Dendritic cell treated with granulocyte-macrophage colony-stimulating factor and Interleukin-4, amounts not matched to agents 40 ng/mL and 50 ng/mL, for 4 days (primary cell): ENCODE measurements at regions not wholly inside any gene's neighbourhood (a gene's known extent, or its start where the extent isn't known, plus 50 kb on each side); places are given as distances from the start of the nearest gene placed in this dataset.

ENCODE experiments used
- H3K27ac Mint-ChIP-seq: one replicate; pipeline ENCODE4 v1.8.0; 2022; ENCODE audit warnings: mild to moderate bottlenecking, mixed read lengths
- H3K27me3 Mint-ChIP-seq: one replicate; pipeline ENCODE4 v1.8.0; 2022; ENCODE audit warnings: mild to moderate bottlenecking, mixed read lengths
- H3K36me3 Mint-ChIP-seq: one replicate; pipeline ENCODE4 v1.8.0; 2022; ENCODE audit warnings: low read depth, mixed read lengths
- H3K4me1 Mint-ChIP-seq: one replicate; pipeline ENCODE4 v1.8.0; 2022; ENCODE audit warnings: low read depth, mixed read lengths
- H3K4me3 Mint-ChIP-seq: one replicate; pipeline ENCODE4 v1.8.0; 2022; ENCODE audit warnings: mild to moderate bottlenecking, moderate library complexity, mixed read lengths
- H3K9me3 Mint-ChIP-seq: one replicate; pipeline ENCODE4 v1.8.0; 2022; ENCODE audit warnings: mixed read lengths
- intact Hi-C: fragments of 100-400 bp; cut with micrococcal nuclease; formaldehyde crosslinking; loops from one replicate; pipeline ENCODE4 v1.15.0; 2022

DNA sequence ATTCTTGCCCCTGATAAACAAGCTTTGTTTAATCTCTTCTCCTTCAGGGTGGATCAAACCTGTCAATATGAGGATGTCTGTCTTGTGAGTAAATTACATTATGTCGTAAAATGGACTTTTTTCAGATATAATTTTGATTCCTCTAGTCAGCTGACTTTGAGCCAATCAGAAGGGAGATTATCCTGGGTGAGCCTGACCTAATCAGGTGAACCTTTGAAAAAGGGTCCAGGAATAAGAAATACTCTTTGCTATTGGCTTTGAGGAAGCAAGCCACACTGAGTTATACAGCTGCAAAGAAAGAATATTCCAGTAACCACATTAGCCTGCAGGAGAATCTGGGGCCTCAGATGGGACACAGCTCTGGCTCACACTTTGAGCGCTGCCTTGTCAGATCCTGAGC lies 304.3 kb upstream of the ARRDC3 start:
- no peak overlapping the region for H3K27ac Mint-ChIP-seq
- intact Hi-C loops, result no loop called here
- no peaks in the 10 kb centered on the region for H3K36me3 Mint-ChIP-seq
- H3K4me1 Mint-ChIP-seq, result no peaks in the 10 kb centered on the region
- H3K4me3 Mint-ChIP-seq, result no peak overlapping the region
- H3K27me3 Mint-ChIP-seq, result no peaks in the 10 kb centered on the region
- peaks cover 18% of the 10 kb centered on the region for H3K9me3 Mint-ChIP-seq

DNA sequence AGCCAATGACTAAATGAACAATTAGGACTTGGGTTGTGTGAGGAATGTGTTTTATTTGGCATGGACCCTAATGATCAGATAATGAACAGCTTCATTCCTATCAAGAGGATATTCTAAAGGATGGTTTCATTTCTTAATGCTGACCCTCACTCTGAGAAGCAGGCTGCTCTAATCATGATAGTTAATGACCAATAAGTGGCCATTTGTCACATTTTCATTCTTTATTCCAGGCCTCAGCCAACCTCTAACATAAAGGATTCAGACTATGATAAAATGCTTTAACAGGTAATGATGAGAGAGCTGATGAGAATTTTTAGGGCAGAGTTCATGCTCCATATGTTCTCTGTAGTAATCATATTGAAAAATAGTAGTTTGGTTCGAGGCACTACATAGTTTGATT lies 301.5 kb upstream of the ARRDC3 start:
- H3K27ac Mint-ChIP-seq, result no peak overlapping the region
- H3K4me3 Mint-ChIP-seq, result no peak overlapping the region
- no peaks in the 10 kb centered on the region for H3K9me3 Mint-ChIP-seq
- no peaks in the 10 kb centered on the region for H3K36me3 Mint-ChIP-seq
- intact Hi-C loops, result no loop called here
- H3K4me1 Mint-ChIP-seq, result no peaks in the 10 kb centered on the region
- no peaks in the 10 kb centered on the region for H3K27me3 Mint-ChIP-seq

DNA sequence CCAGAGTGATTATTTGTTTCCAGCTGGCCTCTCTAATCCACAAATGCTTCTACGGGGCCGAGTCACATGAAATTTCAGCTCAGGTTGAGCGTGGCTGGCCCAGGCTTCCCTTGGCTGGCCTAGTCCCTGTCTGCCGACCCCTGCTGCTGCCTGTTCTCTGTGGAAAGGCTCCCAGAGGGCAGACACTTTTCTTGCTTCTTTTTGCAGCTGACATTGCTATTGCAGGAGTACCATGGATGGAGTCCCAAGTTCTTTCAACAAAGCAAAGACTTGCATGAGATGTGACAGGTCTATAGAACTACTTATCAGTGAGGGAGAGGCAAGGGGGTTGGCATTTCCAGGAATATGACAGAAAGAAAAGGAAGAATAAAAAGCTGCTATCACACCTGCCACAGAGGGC lies 287.4 kb upstream of the ARRDC3 start:
- Mint-ChIP-seq H3K36me3 (no peaks in the 10 kb centered on the region), H3K27me3 (no peaks in the 10 kb centered on the region), H3K9me3 (no peaks in the 10 kb centered on the region), H3K4me3 (no peak overlapping the region), H3K4me1 (no peaks in the 10 kb centered on the region), H3K27ac (no peak overlapping the region)
- intact Hi-C loops, result no loop called here

DNA sequence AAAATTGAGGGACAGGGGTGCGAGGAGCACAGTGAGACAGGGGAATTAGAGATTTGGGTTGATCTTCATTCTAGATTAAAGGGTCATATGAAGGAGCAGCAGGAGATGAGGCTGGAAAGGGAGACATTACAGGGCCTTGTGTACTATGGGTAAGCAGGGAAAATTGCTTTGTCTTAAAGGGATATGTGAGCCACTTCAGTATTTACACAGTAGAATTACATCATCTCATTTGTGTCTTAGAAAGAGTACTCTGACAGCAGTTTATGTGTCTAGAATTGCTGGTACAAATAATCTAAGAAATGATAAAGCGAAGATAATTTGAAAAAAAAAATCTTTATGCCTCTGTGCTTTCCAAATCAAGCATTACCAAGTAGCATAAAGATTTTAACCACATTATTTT lies 287.0 kb upstream of the ARRDC3 start:
- intact Hi-C loops, result no loop called here
- Mint-ChIP-seq H3K27me3 (no peaks in the 10 kb centered on the region), H3K9me3 (no peaks in the 10 kb centered on the region), H3K4me3 (no peak overlapping the region), H3K36me3 (no peaks in the 10 kb centered on the region), H3K4me1 (no peaks in the 10 kb centered on the region), H3K27ac (no peak overlapping the region)

DNA sequence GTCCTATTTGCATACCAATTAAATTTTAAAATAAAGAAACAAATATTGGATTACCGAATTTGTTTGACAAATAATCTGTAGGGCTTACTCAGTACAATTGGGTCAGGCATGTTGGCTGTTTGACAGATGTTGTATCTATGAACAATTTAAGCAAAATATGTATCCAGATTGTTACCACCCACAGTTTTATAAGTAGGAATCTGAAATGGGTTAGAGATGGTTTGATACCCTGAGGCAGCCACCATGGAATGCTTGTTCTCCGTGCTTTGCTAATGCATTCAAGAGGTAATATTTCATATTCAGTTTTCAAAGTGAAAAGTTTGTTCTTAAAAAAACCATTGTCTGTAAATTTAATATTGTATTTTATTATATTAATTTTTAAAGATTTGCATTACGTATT lies 285.1 kb upstream of the ARRDC3 start:
- no peaks in the 10 kb centered on the region for H3K4me1 Mint-ChIP-seq

DNA sequence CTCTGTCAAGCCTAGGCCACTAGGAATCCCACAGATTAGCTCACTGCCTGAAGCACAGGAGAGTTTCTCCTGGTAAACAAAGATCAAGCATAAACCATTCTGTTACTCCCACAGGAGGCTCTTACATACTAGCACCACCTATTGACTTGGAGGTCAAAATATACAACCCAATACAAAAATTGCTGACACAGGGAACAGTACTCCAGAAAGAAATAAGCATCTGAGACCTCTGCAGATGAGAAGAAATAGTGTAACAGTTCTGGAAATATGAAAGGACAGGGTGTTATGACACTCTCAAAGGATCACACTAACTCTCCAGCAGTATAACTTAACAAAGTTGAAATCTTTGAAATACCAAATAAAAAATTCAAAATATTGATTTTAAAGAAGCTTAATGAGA lies 269.6 kb upstream of the ARRDC3 start:
- Mint-ChIP-seq H3K4me3 (no peak overlapping the region), H3K36me3 (no peaks in the 10 kb centered on the region), H3K9me3 (peaks cover 52% of the 10 kb centered on the region), H3K4me1 (no peaks in the 10 kb centered on the region), H3K27me3 (no peaks in the 10 kb centered on the region), H3K27ac (no peak overlapping the region)
- intact Hi-C loops, result no loop called here

More for the DNA sequence above, 285.1 kb upstream of the ARRDC3 start:
- intact Hi-C loops, result no loop called here
- H3K27me3 Mint-ChIP-seq, result no peaks in the 10 kb centered on the region
- H3K36me3 Mint-ChIP-seq, result no peaks in the 10 kb centered on the region
- H3K27ac Mint-ChIP-seq, result no peak overlapping the region
- H3K4me3 Mint-ChIP-seq, result no peak overlapping the region
- H3K9me3 Mint-ChIP-seq, result no peaks in the 10 kb centered on the region

DNA sequence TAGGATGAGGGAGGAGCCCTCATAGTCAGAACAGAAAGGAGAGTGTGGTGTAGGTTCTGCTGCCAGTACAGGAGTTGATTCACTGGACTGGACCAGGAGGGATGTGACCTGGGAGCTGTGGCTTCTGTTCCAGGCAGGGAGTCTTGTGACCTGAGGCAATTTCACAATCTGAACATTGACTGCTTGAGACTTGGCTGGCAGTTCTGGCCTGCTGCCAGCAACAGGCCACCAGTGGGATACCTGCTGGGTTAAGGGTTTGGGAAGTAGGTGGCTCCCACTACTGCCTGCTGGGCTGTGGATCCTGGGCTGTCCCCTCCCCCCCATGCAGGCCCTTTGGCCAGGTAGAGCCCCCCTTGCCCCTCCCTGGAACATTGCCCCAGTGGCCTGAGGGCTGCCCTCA lies 268.6 kb upstream of the ARRDC3 start:
- Mint-ChIP-seq H3K36me3 (no peaks in the 10 kb centered on the region), H3K9me3 (peaks cover 42% of the 10 kb centered on the region), H3K27me3 (no peaks in the 10 kb centered on the region), H3K27ac (no peak overlapping the region), H3K4me3 (no peak overlapping the region), H3K4me1 (no peaks in the 10 kb centered on the region)
- intact Hi-C loops, result no loop called here

DNA sequence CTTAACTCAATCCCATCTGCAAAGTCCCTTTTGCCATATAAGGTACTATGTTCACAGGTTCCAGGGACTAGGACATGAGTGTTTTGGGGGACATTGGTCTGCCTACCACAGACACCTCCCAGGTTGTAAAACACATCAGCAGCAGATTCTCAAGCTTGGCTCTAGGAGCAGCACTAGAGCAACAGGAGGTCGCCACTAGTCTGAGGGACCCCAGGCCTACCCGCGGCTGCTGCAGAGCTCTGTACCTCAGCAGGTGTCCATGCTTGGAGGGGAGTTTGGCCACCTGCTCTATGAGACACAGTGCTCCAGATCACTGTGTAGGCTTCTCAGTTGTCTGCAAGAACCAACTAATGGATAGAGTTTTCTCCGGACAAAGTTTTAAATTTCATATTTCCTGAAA lies 262.2 kb upstream of the ARRDC3 start:
- Mint-ChIP-seq H3K36me3 (no peaks in the 10 kb centered on the region), H3K27ac (no peak overlapping the region), H3K27me3 (no peaks in the 10 kb centered on the region), H3K4me3 (no peak overlapping the region), H3K4me1 (no peaks in the 10 kb centered on the region), H3K9me3 (no peaks in the 10 kb centered on the region)
- intact Hi-C loops, result no loop called here

DNA sequence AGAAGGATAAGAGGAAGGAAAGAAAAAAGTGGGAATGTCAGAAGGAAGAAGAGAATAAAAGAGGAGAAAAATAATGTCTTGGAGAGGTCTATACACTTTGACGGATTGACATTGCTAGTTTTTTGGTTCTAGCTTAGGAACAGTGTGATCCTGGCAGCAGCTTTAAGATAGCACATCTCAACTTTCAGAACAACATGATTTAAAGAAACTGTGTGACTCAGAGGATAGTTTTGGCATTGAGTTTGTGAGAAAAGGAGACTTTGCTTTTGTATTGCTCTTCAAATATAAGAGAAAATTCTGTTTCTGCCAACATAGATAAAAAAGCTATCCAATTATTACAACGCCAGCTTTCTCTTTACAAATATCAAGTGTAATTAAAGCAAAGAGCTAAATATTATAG lies 260.7 kb upstream of the ARRDC3 start:
- Mint-ChIP-seq H3K36me3 (no peaks in the 10 kb centered on the region), H3K4me3 (no peak overlapping the region), H3K27ac (no peak overlapping the region), H3K27me3 (no peaks in the 10 kb centered on the region), H3K4me1 (no peaks in the 10 kb centered on the region), H3K9me3 (no peaks in the 10 kb centered on the region)
- intact Hi-C loops, result no loop called here

DNA sequence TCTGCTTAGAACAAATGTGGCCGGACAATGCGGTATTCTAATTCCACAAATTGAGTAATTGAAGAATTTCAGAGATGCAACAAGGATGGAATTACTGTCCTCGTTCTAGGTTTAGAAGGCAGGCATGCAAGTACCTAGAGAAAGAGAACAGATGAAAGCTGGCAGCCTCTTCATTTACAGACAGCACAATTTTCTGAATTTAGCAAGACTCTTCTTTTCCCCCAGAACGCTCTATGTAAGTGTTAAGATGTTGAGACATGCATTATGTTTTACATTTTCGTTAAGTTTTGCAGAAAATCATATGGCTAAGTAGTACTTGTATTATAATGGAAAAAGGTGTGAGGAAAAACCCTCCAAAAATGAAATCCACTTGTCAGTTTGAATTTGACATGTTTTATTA lies 259.5 kb upstream of the ARRDC3 start:
- H3K4me1 Mint-ChIP-seq, result no peaks in the 10 kb centered on the region
- no peaks in the 10 kb centered on the region for H3K9me3 Mint-ChIP-seq
- H3K27me3 Mint-ChIP-seq, result no peaks in the 10 kb centered on the region
- no peak overlapping the region for H3K27ac Mint-ChIP-seq
- no peak overlapping the region for H3K4me3 Mint-ChIP-seq
- intact Hi-C loops, result no loop called here
- no peaks in the 10 kb centered on the region for H3K36me3 Mint-ChIP-seq

DNA sequence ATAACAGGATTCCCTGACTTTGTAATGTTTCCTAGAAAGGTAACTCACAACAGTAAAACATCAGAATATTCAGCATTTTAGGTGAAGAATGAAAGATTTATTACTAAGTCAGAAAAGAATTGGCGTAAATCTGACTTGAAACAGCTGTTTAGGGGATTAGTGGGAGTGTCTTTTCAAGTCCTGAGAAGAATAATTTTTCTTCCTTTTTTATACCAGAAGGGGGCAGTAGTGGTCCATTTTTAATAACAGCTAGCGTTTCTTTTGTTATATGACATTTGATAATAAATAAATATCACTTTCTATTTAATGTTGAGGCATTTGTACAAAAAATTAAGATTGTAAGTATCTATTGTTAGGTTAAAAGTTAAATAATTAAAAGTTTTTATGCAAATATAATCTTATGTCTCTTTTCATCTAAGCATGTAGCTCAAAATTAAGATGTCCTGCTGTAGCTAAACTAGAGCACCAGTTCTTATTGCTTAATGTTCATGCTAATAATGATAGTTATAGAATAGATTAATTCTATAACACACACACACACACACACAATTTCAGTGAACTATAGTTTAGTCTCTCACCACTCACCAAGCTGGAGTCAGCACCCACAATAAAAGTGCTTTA lies 258.7 kb upstream of the ARRDC3 start:
- no peak overlapping the region for H3K27ac Mint-ChIP-seq
- no peaks in the 10 kb centered on the region for H3K4me1 Mint-ChIP-seq
- no peaks in the 10 kb centered on the region for H3K9me3 Mint-ChIP-seq
- H3K27me3 Mint-ChIP-seq, result no peaks in the 10 kb centered on the region
- intact Hi-C loops, result no loop called here
- no peak overlapping the region for H3K4me3 Mint-ChIP-seq
- no peaks in the 10 kb centered on the region for H3K36me3 Mint-ChIP-seq

DNA sequence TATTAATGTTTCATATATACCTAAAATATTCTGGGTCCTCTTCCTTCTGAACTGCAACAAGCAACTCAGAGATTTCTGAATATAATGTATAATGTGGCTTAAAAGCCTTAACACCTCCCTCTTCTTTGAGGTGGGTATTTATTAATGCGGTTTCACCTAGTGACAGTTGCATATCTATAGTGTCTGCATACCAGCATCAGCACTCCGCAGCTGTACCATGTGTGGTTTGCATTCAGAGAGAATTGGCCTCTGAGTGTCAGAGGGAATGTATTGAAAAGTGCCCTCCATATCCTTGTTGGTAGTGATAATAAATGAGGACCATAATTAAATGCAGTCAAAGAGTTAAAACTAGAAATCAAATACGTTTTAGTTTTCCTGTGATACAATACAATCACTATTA lies 256.6 kb upstream of the ARRDC3 start:
- Mint-ChIP-seq H3K27me3 (no peaks in the 10 kb centered on the region), H3K36me3 (no peaks in the 10 kb centered on the region), H3K4me1 (no peaks in the 10 kb centered on the region), H3K4me3 (no peak overlapping the region), H3K9me3 (no peaks in the 10 kb centered on the region), H3K27ac (no peak overlapping the region)
- intact Hi-C loops, result loop anchor here (10.0 kb wide), 1 partner anchor 135 kb away; no protein-coding TSS in a partner anchor

DNA sequence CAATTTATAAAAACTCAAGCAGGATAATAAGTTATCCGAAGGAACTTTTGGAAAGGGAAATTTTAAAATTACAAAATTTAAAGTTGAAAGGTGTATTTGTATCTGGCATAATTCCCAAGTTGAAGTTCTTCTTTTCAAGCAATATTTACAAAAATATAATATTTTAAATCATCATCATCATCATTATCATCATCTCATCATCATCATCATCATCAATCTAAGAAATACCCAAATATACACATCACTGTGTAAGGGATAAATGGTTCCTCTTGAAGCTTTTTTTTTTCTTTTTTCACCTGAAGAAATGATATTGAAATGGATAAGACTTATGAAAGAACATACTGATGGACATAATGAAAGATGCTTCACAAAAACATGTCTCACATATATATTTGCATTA lies 254.9 kb upstream of the ARRDC3 start:
- no peaks in the 10 kb centered on the region for H3K36me3 Mint-ChIP-seq
- no peaks in the 10 kb centered on the region for H3K4me1 Mint-ChIP-seq
- intact Hi-C loops, result loop anchor here (10.0 kb wide), 1 partner anchor 133 kb away; no protein-coding TSS in a partner anchor
- no peaks in the 10 kb centered on the region for H3K9me3 Mint-ChIP-seq
- no peaks in the 10 kb centered on the region for H3K27me3 Mint-ChIP-seq
- H3K4me3 Mint-ChIP-seq, result no peak overlapping the region
- H3K27ac Mint-ChIP-seq, result no peak overlapping the region

DNA sequence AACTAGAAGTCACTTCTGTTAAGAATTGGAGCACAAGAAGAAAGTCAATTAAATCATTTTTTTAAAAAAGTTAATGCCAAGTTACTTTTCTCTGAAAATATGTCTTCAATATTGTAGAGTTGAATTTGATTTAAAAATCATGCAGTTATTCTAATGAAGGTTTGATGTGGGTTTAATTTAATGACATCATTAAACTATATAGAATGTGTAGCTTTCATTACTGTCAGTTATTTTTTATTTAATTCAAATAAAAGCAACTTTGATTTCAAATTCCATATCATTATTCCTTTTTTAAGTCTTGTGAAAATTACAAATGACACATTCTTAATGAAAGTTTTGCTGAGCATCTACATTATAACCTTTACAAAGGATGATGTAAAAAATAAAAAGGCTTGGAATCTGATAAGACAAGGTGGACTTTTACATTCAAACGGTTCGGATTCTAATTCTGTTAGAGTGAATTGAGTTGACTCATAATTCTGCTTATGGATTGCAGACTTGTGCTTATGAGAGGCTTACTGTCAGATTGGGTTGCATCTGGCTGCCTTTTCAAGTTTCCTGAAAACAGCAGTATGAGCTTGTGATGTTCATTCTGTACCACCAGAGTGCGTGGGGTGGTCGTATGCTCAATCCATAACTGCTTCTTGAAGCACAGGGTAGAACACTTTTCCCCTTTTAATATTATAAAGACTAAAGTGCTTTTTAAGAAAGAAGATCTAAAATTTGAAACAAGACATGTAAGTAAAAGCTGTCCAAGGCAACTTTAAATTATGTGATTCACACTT lies 253.0 kb upstream of the ARRDC3 start:
- H3K9me3 Mint-ChIP-seq, result no peaks in the 10 kb centered on the region
- no peaks in the 10 kb centered on the region for H3K36me3 Mint-ChIP-seq
- no peak overlapping the region for H3K27ac Mint-ChIP-seq
- no peaks in the 10 kb centered on the region for H3K27me3 Mint-ChIP-seq
- H3K4me3 Mint-ChIP-seq, result no peak overlapping the region
- H3K4me1 Mint-ChIP-seq, result no peaks in the 10 kb centered on the region
- intact Hi-C loops, result loop anchor here (10.0 kb wide), 1 partner anchor 131 kb away; no protein-coding TSS in a partner anchor

DNA sequence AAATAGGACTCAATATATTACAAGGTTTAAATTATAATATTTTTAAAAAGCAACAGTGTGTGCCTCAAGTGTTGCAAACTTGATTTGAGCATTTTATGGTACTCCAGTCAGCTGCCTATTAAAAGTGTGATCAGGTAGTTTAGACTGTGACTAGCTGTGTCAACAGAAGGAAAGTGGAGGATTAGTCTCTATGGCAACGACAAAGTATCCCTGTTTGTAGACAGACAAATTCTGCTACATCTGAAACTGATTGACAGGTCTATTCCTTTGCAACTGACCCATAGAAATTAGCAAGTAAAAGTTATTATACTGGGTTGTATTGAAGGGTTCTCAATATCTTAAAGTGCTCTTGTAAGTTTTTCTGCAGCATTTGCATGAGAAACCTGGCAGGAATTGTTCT lies 249.8 kb upstream of the ARRDC3 start:
- intact Hi-C loops, result loop anchor here (10.0 kb wide), 1 partner anchor 128 kb away; no protein-coding TSS in a partner anchor
- Mint-ChIP-seq H3K27me3 (no peaks in the 10 kb centered on the region), H3K36me3 (no peaks in the 10 kb centered on the region), H3K4me3 (no peak overlapping the region), H3K9me3 (no peaks in the 10 kb centered on the region), H3K27ac (no peak overlapping the region), H3K4me1 (no peaks in the 10 kb centered on the region)
